DLD1 (cell line): ENCODE measurements at regions not wholly inside any gene's neighbourhood (a gene's known extent, or its start where the extent isn't known, plus 50 kb on each side); places are given as distances from the start of the nearest gene placed in this dataset.
"Not testable (repeated sequence)": the region's sequence is repeated elsewhere in the genome, so short reads cannot be mapped to it uniquely, and the experiment has no call there.

Experiments
- in situ Hi-C: cut with HindIII; loops from 2 replicates; pipeline ENCODE4 v1.10.0; 2017; ENCODE audit warnings: low sequenced_read_pairs

- in situ Hi-C loops = no loop called here
Observed at GRCh38 chr15:38115121-38115520, 137.5 kb upstream of the SPRED1 start.

- in situ Hi-C loops = no loop called here
Observed at GRCh38 chr15:38117781-38118180, 134.9 kb upstream of the SPRED1 start.

DNA sequence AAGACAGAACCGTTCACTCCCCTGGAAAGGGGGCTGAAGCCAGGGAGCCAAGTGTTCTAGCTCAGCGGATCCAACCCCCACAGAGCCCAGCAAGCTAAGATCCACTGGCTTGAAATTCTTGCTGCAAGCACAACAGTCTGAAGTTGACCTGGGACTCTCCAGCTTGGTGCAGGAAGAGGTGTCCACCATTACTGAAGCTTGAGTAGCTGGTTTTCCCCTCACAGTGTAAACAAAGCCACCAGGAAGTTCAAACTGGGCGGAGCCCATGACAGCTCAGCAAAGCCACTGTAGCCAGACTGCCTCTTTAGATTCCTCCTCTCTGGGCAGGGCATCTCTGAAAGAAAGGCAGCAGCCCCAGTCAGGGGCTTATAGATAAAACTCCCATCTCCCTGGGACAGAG is 132.8 kb upstream of the SPRED1 start:
- in situ Hi-C loops = not testable (repeated sequence)

DNA sequence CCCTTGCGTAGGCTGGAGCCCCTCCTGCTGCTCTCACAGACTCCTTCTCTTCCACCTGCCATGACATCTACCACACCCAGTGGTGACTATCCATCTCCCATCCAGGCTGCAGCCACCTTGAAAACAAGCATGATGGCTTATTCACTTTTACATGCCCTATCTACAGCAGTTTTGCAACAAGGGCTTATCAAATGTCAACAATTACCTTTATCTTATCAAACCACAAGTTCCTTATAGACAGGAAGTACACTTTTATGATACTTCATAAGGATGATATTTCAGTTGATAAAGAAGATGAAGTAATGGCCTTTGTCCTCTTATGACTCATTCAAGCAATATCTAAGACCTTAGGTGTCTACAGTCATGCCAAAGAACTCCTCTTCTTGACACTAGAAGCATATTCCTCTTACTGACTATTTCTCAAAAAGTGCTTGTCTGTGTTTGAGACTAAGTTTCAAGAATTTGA is 125.3 kb upstream of the SPRED1 start:
- in situ Hi-C loops = no loop called here

GRCh38 chr15:38128341-38128781 is 124.3 kb upstream of the SPRED1 start:
- in situ Hi-C loops = no loop called here

GRCh38 chr15:38128921-38129320 is 123.7 kb upstream of the SPRED1 start:
- in situ Hi-C loops = no loop called here

DNA sequence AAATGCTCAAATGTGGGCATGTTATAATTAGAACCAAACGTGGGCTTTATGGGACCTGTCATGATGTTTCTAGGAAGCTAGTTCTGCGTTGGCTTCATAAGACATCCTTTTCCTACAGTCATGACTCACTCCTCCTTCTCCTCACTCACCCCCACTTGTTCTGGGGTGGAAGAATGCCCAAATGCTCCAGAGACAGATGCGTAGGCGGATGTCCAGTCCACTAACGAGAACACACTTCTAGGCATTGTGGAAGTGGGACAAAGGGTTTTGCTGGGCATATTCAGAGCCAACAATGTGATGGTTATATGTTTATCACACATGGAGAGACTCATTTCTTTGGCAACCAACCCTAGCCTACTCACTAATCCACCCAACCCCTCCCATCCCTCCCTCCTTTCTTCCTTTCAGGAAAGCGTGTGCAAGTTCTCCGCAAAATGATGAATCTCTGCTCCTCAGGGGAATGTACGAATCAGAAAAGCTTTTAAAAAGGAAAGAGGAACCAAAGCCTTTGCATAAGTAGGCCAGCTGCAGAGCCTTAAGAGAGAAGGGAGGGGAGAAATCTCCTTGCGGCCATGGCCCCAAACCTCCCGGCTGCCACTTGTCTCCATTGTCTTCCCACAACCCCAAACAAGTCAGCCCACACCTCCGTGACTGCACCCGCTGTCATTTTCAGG is 123.0 kb upstream of the SPRED1 start:
- in situ Hi-C loops = no loop called here

DNA sequence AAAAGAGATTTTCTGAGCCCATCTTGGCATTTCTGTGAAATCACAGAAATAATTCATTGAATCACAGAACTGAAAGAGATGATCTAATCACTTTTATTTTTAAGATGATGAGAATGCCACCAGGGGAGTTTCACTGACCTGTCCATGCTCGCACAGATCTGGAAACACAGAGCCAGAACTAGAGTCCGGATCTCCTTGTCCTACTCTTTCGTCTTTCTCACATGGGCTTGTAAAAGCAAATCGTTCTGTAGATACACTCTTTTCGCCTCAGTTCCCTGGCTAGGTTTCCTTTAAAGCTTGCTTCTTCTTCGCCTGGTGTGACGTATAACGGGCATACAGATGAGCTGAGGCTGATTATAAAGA is 122.5 kb upstream of the SPRED1 start:
- in situ Hi-C loops = no loop called here

DNA sequence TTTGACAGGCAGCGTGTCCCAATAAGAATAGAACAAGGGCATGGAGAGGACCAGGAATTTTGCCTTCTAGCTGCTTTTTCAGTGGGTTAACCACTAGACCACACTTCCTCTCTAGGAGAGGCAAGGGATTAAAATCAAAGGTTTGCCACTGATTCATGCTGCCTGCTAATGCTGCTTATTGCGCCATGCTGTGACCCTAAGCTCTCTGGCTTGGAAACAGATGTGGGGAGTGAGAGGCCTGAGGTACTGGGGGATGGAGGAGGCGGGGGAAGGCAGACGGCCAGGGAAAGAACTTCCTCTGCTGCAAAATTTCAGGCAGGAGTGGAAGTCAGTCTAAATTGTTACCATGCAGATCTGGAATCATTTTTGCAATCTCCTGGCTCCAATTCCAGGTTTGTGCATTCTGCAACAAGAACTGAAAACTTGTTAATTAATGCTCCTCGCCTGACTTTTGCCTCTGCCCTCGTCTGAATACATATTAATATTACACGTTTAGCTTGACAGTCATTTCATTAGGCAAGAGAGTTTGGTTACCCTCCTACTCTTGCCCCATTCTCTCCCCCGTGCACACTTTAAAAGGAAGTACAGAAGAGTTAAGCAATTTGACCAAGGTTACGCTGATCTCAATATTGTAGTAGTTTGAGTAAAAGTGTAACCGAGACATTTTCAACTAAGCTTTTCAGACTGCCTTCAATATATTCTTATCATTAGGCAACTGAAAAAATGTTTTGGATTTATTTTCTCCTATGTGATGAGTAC is 121.7 kb upstream of the SPRED1 start:
- in situ Hi-C loops = no loop called here

DNA sequence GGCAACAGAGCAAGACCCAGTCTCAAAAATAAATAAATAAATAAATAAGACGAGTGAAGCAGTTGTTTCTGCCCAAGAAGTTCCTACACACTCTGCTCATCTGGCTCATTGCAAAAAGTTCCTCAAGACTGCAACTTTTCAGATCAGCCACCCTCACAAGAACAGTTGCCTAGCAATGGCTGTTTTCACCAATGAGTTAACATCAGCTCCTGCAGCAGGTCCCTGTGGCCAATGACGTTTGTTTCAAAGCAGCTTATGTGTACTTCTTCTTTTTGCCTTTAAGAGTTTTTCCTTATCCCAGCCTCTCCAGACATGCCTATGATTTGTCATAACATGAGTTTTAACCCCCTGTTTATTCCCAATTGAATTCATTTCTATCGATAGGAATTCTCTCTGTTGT is 118.4 kb upstream of the SPRED1 start:
- in situ Hi-C loops = no loop called here

DNA sequence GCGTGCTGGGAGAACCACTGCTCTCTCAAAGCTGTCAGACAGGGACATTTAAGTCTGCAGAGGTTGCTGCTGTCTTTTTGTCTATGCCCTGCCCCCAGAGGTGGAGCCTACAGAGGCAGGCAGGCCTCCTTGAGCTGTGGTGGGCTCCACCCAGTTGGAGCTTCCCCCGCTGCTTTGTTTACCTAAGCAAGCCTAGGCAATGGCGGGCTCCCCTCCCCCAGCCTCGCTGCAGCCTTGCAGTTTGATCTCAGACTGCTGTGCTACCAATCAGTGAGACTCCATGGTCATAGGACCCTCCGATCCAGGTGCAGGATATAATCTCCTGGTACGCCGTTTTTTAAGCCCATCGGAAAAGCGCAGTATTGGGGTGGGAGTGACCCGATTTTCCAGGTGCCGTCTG is 110.4 kb upstream of the SPRED1 start:
- in situ Hi-C loops = not testable (repeated sequence)

- in situ Hi-C loops = no loop called here
Observed at GRCh38 chr15:38144921-38145320, 107.7 kb upstream of the SPRED1 start.

DNA sequence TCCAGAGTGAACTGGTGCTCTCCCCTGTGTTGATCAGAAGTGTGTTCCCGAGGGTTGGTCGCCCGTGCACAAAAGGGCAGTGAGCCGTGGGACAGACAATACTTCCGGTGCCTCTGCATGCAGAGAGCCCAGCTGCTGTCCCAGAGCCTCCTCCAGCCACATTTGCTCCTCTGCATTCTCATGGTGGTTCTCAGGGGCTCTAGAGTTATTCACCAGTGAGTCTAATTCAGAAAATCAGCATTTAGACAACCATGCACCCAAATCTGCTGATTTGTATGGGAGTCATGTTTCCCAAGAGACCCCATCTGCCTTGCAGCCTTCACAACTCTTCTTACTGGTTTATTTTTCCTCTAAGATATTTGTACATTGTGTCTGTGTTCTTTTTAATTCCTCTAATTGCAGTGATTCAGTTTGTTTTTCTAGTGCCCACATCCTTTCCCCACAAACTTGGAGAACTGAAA is 107.0 kb upstream of the SPRED1 start:
- in situ Hi-C loops = no loop called here

- in situ Hi-C loops = no loop called here
Observed at GRCh38 chr15:38147246-38147645, 105.4 kb upstream of the SPRED1 start.

GRCh38 chr15:38148471-38148870 is 104.2 kb upstream of the SPRED1 start:
- in situ Hi-C loops = no loop called here

- in situ Hi-C loops = no loop called here
Observed at GRCh38 chr15:38149315-38149714, 103.3 kb upstream of the SPRED1 start.

DNA sequence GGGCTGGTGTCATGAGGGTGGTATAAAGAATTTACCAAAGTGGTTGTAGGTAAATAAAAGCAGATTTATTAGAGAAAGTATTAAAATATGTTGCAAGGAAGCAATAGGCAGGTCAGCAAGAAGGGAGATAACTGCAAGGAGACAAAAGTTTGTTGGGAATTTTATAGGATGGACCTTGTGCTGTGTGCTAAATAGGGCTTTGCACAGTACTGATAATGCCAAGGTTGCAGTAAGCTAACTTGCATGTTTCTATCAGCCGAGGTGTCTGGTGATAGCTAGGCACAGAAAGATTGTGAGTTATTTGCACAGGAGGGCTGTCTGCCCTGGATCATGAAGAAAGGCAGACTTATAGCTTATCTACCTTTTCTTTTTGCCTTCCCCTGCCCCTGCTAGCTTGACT is 102.5 kb upstream of the SPRED1 start:
- in situ Hi-C loops = no loop called here

GRCh38 chr15:38150794-38151193 is 101.8 kb upstream of the SPRED1 start:
- in situ Hi-C loops = no loop called here

DNA sequence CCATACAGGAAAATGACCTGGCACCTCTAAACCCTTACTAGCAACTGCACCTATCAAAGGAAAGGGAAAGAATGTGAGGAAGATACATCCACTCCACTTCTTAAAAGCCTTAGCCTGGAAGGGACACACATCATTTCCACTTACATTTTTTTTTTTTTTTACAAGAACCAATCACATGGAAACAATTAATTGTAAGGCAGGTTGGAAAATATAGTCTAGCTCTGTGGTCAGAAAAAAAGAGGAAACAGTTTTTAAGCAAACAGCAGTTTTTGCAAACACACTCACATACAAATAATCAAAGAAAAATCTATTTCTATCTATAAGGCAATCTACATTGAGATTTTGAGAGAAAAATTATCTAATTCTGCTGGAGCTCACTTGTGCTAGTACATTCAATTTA is 98.9 kb upstream of the SPRED1 start:
- in situ Hi-C loops = no loop called here

GRCh38 chr15:38154255-38154654 is 98.4 kb upstream of the SPRED1 start:
- in situ Hi-C loops = no loop called here

GRCh38 chr15:38154837-38155236 is 97.8 kb upstream of the SPRED1 start:
- in situ Hi-C loops = no loop called here

- in situ Hi-C loops = no loop called here
Observed at GRCh38 chr15:38163658-38164057, 89.0 kb upstream of the SPRED1 start.
